ENCODE measurements at regions not wholly inside any gene's neighbourhood (a gene's known extent, or its start where the extent isn't known, plus 50 kb on each side); places are given as distances from the start of the nearest gene placed in this dataset.

GRCh38 chr13:29676941-29677452 lies 81.5 kb upstream of the SLC7A1 start:
- no peaks in the 10 kb centered on the region for H4K20me1 ChIP-seq (ENCODE audit: insufficient read depth, low read length)
- TF ChIP-seq, protein P1, sequence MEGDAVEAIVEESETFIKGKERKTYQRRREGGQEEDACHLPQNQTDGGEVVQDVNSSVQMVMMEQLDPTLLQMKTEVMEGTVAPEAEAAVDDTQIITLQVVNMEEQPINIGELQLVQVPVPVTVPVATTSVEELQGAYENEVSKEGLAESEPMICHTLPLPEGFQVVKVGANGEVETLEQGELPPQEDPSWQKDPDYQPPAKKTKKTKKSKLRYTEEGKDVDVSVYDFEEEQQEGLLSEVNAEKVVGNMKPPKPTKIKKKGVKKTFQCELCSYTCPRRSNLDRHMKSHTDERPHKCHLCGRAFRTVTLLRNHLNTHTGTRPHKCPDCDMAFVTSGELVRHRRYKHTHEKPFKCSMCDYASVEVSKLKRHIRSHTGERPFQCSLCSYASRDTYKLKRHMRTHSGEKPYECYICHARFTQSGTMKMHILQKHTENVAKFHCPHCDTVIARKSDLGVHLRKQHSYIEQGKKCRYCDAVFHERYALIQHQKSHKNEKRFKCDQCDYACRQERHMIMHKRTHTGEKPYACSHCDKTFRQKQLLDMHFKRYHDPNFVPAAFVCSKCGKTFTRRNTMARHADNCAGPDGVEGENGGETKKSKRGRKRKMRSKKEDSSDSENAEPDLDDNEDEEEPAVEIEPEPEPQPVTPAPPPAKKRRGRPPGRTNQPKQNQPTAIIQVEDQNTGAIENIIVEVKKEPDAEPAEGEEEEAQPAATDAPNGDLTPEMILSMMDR (IDR thresholded peaks at IDR 0.05; ENCODE audit: insufficient read depth, low read depth, low read length): no peak
- no peak for TF ChIP-seq EZH2 (IDR thresholded peaks at IDR 0.05; ENCODE audit: insufficient read depth, low read length)
- H3K4me1 Mint-ChIP-seq (ENCODE audit: low read depth, unreplicated experiment): peaks cover 12% of the 10 kb centered on the region
- H3K9ac ChIP-seq (ENCODE audit: low read length): peak overlapping the region; percentile 31
- DNase-seq (ENCODE audit: low read depth): peak; percentile 50
- no peaks in the 10 kb centered on the region for H3K36me3 ChIP-seq (ENCODE audit: insufficient read depth, low read length)
- peak overlapping the region; percentile 38 for H3K4me3 ChIP-seq (ENCODE audit: insufficient read depth, low read depth, low read length)
- no peaks in the 10 kb centered on the region for H3K9me3 ChIP-seq (ENCODE audit: insufficient read depth, low read depth, low read length)
- H3K27ac Mint-ChIP-seq (ENCODE audit: unreplicated experiment): peak overlapping the region; percentile 78
- FAIRE-seq: no peak
- H3K4me2 ChIP-seq (ENCODE audit: low read length): peak overlapping the region; percentile 61
- H3K27me3 Mint-ChIP-seq (ENCODE audit: low read depth, unreplicated experiment): peaks cover 17% of the 10 kb centered on the region
- peaks cover 15% of the 10 kb centered on the region for H3K4me1 ChIP-seq (ENCODE audit: insufficient read depth, low read length)
- H3K36me3 Mint-ChIP-seq (ENCODE audit: low read depth, unreplicated experiment): no peaks in the 10 kb centered on the region
- H3K27me3 ChIP-seq (ENCODE audit: insufficient read depth, low read length): no peaks in the 10 kb centered on the region
- peak overlapping the region; percentile 69 for H2AFZ ChIP-seq (ENCODE audit: low read depth, low read length)
- H3K9me3 Mint-ChIP-seq (ENCODE audit: unreplicated experiment): peaks cover 4% of the 10 kb centered on the region
- peak overlapping the region; percentile 40 for H3K27ac ChIP-seq (ENCODE audit: low read depth, low read length)
- H3K4me3 Mint-ChIP-seq (ENCODE audit: unreplicated experiment): no peak overlapping the region
- no peaks in the 10 kb centered on the region for H3K79me2 ChIP-seq (ENCODE audit: insufficient read depth, low read length)

GRCh38 chr13:29676535-29676934 lies 81.0 kb upstream of the SLC7A1 start:
- Histone ChIP-seq H3K27ac (ENCODE audit: low read depth, low read length) (peak overlapping the region; percentile 40), H3K9ac (ENCODE audit: low read length) (peak overlapping the region; percentile 31), H3K79me2 (ENCODE audit: insufficient read depth, low read length) (no peaks in the 10 kb centered on the region), H3K4me1 (ENCODE audit: insufficient read depth, low read length) (peaks cover 15% of the 10 kb centered on the region), H3K27me3 (ENCODE audit: insufficient read depth, low read length) (no peaks in the 10 kb centered on the region), H3K36me3 (ENCODE audit: insufficient read depth, low read length) (no peaks in the 10 kb centered on the region), H2AFZ (ENCODE audit: low read depth, low read length) (peak overlapping the region; percentile 69), H3K4me3 (ENCODE audit: insufficient read depth, low read depth, low read length) (peak overlapping the region; percentile 38), H3K9me3 (ENCODE audit: insufficient read depth, low read depth, low read length) (no peaks in the 10 kb centered on the region), H3K4me2 (ENCODE audit: low read length) (peak overlapping the region; percentile 61), H4K20me1 (ENCODE audit: insufficient read depth, low read length) (no peaks in the 10 kb centered on the region)
- Mint-ChIP-seq H3K4me3 (ENCODE audit: unreplicated experiment) (no peak overlapping the region), H3K36me3 (ENCODE audit: low read depth, unreplicated experiment) (no peaks in the 10 kb centered on the region), H3K9me3 (ENCODE audit: unreplicated experiment) (peaks cover 4% of the 10 kb centered on the region), H3K27ac (ENCODE audit: unreplicated experiment) (peak overlapping the region; percentile 78), H3K27me3 (ENCODE audit: low read depth, unreplicated experiment) (peaks cover 13% of the 10 kb centered on the region), H3K4me1 (ENCODE audit: low read depth, unreplicated experiment) (peaks cover 12% of the 10 kb centered on the region)
- DNase-seq (ENCODE audit: low read depth) (peak; percentile 39), FAIRE-seq (no peak)
- no peak for TF ChIP-seq EZH2 (IDR thresholded peaks at IDR 0.05; ENCODE audit: insufficient read depth, low read length)
- TF ChIP-seq, protein P1 (IDR thresholded peaks at IDR 0.05; ENCODE audit: insufficient read depth, low read depth, low read length): no peak

DNA sequence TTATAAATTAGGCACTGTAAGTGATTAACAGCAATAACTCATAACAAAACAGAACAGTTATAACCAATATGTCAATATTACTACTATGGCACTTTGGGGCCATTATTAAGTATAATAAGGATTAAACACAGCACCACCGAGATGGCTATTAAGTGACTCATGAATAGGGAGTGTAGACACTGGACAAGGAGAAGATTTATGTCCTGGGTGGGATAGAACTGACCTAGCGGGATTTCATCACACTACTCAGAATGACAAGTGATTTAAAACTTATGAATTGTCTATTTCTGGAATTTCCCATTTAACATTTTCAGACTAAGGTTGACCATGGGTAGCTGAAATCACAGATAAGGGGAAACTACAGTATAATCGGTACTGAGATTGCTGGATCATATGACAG lies 79.0 kb upstream of the SLC7A1 start:
- H3K4me1 Mint-ChIP-seq (ENCODE audit: low read depth, unreplicated experiment): peaks cover 12% of the 10 kb centered on the region
- peaks cover 15% of the 10 kb centered on the region for H3K4me1 ChIP-seq (ENCODE audit: insufficient read depth, low read length)
- no peak overlapping the region for H3K4me3 ChIP-seq (ENCODE audit: insufficient read depth, low read depth, low read length)
- no peaks in the 10 kb centered on the region for H3K36me3 ChIP-seq (ENCODE audit: insufficient read depth, low read length)
- H3K4me2 ChIP-seq (ENCODE audit: low read length): no peak overlapping the region
- H2AFZ ChIP-seq (ENCODE audit: low read depth, low read length): no peak overlapping the region
- no peaks in the 10 kb centered on the region for H3K9me3 ChIP-seq (ENCODE audit: insufficient read depth, low read depth, low read length)
- H3K4me3 Mint-ChIP-seq (ENCODE audit: unreplicated experiment): no peak overlapping the region
- TF ChIP-seq, protein P1 (IDR thresholded peaks at IDR 0.05; ENCODE audit: insufficient read depth, low read depth, low read length): no peak
- TF ChIP-seq EZH2 (IDR thresholded peaks at IDR 0.05; ENCODE audit: insufficient read depth, low read length): no peak
- no peaks in the 10 kb centered on the region for H3K36me3 Mint-ChIP-seq (ENCODE audit: low read depth, unreplicated experiment)
- H3K27me3 ChIP-seq (ENCODE audit: insufficient read depth, low read length): no peaks in the 10 kb centered on the region
- no peak overlapping the region for H3K27ac Mint-ChIP-seq (ENCODE audit: unreplicated experiment)
- peaks cover 4% of the 10 kb centered on the region for H3K9me3 Mint-ChIP-seq (ENCODE audit: unreplicated experiment)
- FAIRE-seq (no peak), DNase-seq (ENCODE audit: low read depth) (peak; percentile 60)
- H3K79me2 ChIP-seq (ENCODE audit: insufficient read depth, low read length): no peaks in the 10 kb centered on the region
- H3K9ac ChIP-seq (ENCODE audit: low read length): no peak overlapping the region
- no peak overlapping the region for H3K27ac ChIP-seq (ENCODE audit: low read depth, low read length)
- H4K20me1 ChIP-seq (ENCODE audit: insufficient read depth, low read length): no peaks in the 10 kb centered on the region
- peaks cover 3% of the 10 kb centered on the region for H3K27me3 Mint-ChIP-seq (ENCODE audit: low read depth, unreplicated experiment)

Measured in astrocyte (in vitro differentiated cells and primary cell).